ENCODE measurements at regions not wholly inside any gene's neighbourhood (a gene's known extent, or its start where the extent isn't known, plus 50 kb on each side); places are given as distances from the start of the nearest gene placed in this dataset.

GRCh38 chr10:108005627-108006026 lies 841.1 kb upstream of the SORCS1 start (continued):
- TF ChIP-seq AR (CRISPR knock-in tag; IDR thresholded peaks at IDR 0.05) (no peak), MLX (CRISPR knock-in tag; IDR thresholded peaks at IDR 0.05) (no peak), TEAD4 (CRISPR knock-in tag; IDR thresholded peaks at IDR 0.05) (no peak), ZNF396 (CRISPR knock-in tag; IDR thresholded peaks at IDR 0.05; ENCODE audit: borderline replicate concordance) (no peak)

- ChIA-PET POLR2A (no interaction called here), CTCF (no interaction called here)
- no peak overlapping the region for H3K4me3 Mint-ChIP-seq
- DNase-seq (ENCODE audit: low spot score) (no peak), ATAC-seq (no peak)
- H3K36me3 Mint-ChIP-seq, result peaks cover 31% of the 10 kb centered on the region
- peaks cover 35% of the 10 kb centered on the region for H3K9me3 Mint-ChIP-seq
- H3K27ac Mint-ChIP-seq, result no peak overlapping the region
- H3K4me1 Mint-ChIP-seq, result no peaks in the 10 kb centered on the region
- no peaks in the 10 kb centered on the region for H3K27me3 Mint-ChIP-seq (ENCODE audit: low read depth)
- TF ChIP-seq PRDM15 (CRISPR knock-in tag; IDR thresholded peaks at IDR 0.05), result no peak
- TF ChIP-seq MAX (CRISPR knock-in tag; IDR thresholded peaks at IDR 0.05), result no peak
- no peak for TF ChIP-seq SOX15 (CRISPR knock-in tag; IDR thresholded peaks at IDR 0.05)
- no peak for TF ChIP-seq ZNF138 (CRISPR knock-in tag; conservative IDR thresholded peaks at IDR 0.05)
- TF ChIP-seq USF1 (CRISPR knock-in tag; IDR thresholded peaks at IDR 0.05), result no peak
These were observed 839.1 kb upstream of the SORCS1 start for GRCh38 chr10:108003576-108003975.

GRCh38 chr10:108003061-108003460 lies 838.6 kb upstream of the SORCS1 start:
- peaks cover 30% of the 10 kb centered on the region for H3K9me3 Mint-ChIP-seq
- ChIA-PET CTCF (no interaction called here), POLR2A (no interaction called here)
- peaks cover 26% of the 10 kb centered on the region for H3K36me3 Mint-ChIP-seq
- no peaks in the 10 kb centered on the region for H3K4me1 Mint-ChIP-seq
- ATAC-seq (no peak), DNase-seq (ENCODE audit: low spot score) (no peak)
- H3K4me3 Mint-ChIP-seq, result no peak overlapping the region
- no peak overlapping the region for H3K27ac Mint-ChIP-seq
- no peaks in the 10 kb centered on the region for H3K27me3 Mint-ChIP-seq (ENCODE audit: low read depth)
- no peak for TF ChIP-seq ETV6 (CRISPR knock-in tag; IDR thresholded peaks at IDR 0.05)
- no peak for TF ChIP-seq NR2C2 (CRISPR knock-in tag; IDR thresholded peaks at IDR 0.05)
- no peak for TF ChIP-seq KAT7 (CRISPR knock-in tag; IDR thresholded peaks at IDR 0.05; ENCODE audit: borderline replicate concordance)
- TF ChIP-seq SP1 (CRISPR knock-in tag; conservative IDR thresholded peaks at IDR 0.05), result no peak
- TF ChIP-seq FOXK1 (CRISPR knock-in tag; IDR thresholded peaks at IDR 0.05), result no peak
- no peak for TF ChIP-seq SOX15 (CRISPR knock-in tag; IDR thresholded peaks at IDR 0.05)
- no peak for TF ChIP-seq ZNF671 (CRISPR knock-in tag; IDR thresholded peaks at IDR 0.05)
- no peak for TF ChIP-seq TP53 (CRISPR knock-in tag; IDR thresholded peaks at IDR 0.05)
- TF ChIP-seq FOXP1 (CRISPR knock-in tag; IDR thresholded peaks at IDR 0.05; ENCODE audit: borderline replicate concordance), result no peak
- no peak for TF ChIP-seq ATF1 (CRISPR knock-in tag; IDR thresholded peaks at IDR 0.05)
- no peak for TF ChIP-seq IRF2 (CRISPR knock-in tag; IDR thresholded peaks at IDR 0.05; ENCODE audit: borderline replicate concordance, low read depth)
- no peak for TF ChIP-seq ZNF138 (CRISPR knock-in tag; conservative IDR thresholded peaks at IDR 0.05)
- no peak for TF ChIP-seq ATF2 (CRISPR knock-in tag; IDR thresholded peaks at IDR 0.05; ENCODE audit: borderline replicate concordance, low read depth)
- TF ChIP-seq ZNF532 (CRISPR knock-in tag; IDR thresholded peaks at IDR 0.05; ENCODE audit: borderline replicate concordance), result no peak

All from WTC11 (cell line).